NCI-H1092 treated with DMSO at 0.1 percent for 48 hours (cell line): ENCODE measurements at regions not wholly inside any gene's neighbourhood (a gene's known extent, or its start where the extent isn't known, plus 50 kb on each side); places are given as distances from the start of the nearest gene placed in this dataset.

Source experiments
- DNase-seq: peaks from one replicate; lab custom pipeline; 2025; lab: John Stamatoyannopoulos, UW

DNA sequence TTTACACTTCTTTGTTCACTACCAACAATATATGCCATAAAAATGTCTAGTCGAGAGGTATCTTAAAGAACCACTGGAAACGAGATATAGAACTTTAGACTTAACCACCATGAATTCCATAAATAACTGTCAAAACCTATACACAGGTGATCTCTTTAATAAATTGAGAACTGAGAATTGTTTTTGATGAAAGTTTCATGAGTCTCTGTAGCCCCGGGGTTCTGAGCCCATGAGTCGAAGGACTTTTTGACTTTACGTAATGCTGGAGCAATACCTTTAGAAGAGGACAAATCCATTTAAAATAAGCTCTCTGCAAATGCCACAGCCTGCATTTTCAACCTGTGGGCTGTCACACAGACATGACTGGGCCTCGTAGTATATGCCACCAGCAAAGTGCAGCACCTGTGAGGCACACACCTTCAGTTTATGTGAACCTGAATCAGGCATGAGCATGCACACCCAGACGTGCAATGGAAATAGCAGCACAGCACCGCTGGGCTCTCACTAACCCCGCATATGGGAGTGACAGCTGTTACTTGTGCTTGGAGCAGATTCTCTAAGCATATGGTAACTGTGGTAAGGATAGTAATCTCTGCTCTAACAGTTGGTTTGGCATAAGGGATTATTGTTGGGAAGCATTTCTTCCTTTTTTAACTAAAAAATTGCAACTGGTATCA lies 383.2 kb downstream of the SOCS6 start:
- no peak for DNase-seq

DNA sequence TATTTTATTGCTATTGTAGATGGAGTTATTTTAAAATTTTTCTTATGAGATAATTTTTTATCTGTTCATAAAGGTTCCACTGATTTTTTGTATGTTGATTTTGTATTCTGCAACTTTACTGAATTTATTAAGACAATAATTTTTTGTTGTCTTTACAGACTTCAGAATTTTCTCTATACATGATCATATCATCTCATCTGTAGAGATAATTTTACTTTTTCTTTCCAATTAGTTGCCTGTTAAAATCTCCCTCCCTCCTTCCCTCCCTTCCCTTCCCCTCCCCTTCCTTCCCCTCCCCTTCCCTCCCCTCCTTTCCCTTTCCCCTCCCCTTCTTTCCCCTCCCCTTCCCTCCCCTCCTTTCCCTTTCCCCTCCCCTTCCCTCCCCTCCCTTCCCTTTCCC lies 378.1 kb downstream of the SOCS6 start:
- no peak for DNase-seq

DNA sequence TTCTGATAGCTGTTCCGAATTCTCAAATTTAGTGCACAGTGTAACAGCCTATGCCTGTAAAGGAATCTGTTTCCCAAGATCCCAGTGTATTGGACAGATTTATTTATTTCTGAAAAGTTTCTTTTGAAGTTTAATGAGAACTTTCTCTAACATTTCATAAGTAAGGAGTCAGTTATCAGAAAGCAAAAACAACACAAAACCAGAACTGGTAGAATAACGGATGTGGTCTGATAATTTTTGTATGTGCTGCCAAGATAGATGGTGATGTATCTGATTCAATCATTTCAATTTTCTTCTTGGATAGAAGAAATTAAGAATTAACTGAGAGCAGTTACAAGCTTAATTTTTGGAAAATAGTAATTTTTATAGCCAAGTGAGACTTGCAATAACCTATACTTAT lies 374.3 kb downstream of the SOCS6 start:
- no peak for DNase-seq

DNA sequence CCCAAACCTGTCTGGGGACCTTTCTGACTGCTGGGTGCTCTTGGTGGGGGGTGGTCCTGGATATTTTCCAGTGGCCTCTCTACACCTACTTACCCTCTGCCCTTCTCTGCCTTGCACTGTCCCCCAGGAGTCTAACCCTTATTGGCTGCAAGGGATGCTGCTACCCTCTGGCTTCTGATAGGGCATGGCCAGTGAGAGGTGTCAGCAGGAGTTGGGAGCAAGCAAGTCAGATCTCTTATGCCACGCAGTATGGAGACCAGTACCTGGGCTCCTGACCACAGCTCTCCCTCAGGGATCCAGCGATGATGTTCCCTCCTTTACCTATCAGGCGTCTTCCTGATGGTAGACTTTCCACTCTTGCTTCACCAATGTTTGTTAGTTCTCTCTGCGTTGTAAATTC lies 373.7 kb downstream of the SOCS6 start:
- DNase-seq: no peak

DNA sequence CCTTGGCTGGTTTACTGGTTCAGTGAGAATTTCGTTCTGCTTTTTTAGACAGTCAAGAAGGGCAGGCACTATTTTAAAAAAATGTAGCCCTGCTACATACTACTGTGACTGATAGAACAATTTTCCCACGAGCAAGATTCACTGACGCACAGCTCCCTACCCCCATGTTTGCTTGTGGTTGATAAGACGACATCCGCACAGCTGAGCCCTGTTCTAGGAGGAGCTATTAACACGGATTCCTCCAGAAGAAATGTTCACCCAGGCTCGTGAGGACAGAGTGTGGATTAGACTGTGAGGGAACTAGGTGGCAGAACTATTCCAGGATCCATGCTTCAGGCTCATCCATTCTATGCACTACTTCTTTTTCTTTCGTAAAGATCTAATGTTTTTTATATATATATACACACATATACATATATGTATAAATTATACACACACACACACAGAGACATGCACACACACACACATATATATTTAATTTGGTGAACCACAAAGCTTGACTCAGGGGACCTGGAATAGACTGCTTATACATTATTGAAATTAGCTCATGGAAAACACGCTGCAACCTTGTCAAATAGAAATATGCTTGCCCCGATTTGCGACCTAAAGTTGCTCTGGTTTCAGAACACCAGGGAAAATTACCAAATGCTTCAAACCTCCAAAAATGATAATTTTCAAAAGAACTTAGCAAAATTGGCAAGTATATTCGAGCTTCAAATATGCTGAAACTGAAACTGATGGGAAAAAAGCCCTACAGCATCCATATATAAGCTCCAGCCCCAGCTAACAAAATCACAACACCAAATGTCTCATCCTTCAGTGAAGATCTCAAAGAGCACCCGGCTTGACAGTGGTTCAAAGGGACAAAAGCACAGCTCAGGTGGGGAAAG lies 370.4 kb downstream of the SOCS6 start:
- no peak for DNase-seq

DNA sequence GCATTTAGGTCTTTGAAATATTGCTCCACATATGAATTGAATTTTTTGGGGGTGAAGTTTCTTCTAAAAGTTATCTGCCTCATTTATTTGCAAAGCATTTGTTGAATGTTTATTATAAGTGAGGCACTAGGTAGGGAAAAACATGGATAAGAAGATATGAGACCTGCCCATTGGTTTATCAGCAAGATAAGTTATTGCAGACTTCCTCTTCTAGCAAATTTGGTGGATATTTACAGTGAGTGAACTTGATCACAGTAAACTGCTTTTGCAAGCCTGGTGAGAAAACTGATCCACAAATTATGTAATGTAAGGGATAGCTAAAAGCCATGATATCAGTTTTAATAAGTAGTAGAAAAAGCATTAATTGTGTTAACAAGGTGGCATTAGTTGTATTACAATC lies 364.8 kb downstream of the SOCS6 start:
- no peak for DNase-seq

DNA sequence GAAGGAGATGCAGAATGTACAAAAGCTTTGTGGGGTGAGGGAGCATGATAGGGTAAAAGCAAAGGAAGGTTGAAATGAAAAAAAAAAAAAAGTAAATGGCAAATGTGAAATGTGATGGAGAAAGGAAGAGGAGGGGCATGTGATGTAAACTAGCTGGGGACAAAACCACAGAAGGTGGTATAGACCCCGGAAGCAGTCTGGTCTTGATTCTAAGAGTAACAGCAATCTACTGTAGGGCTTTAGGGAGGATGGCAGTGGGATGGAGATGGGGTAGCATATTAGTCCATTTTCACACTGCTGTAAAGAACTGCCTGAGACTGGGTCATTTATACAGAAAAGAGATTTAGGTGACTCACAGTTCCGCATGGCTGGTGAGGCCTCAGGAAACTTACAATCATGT lies 362.0 kb downstream of the SOCS6 start:
- no peak for DNase-seq

DNA sequence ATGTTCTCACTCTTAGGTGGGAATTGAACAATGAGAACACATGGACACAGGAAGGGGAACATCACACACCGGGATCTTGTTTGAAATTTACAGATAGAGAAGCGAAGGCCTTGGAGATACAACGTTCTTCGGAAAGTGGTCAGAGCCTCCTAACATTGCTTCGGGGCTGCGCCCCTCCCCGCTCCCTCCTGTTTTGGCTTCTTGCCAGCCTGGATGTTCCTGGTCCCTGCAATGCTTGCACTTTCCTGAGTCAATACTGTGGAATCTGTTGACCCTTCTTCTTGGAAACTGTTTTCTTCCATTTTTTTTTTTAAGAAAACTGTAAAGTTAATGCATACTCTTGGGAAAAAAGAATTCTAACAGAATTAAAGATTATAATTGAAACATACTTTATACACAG lies 360.8 kb downstream of the SOCS6 start:
- no peak for DNase-seq

DNA sequence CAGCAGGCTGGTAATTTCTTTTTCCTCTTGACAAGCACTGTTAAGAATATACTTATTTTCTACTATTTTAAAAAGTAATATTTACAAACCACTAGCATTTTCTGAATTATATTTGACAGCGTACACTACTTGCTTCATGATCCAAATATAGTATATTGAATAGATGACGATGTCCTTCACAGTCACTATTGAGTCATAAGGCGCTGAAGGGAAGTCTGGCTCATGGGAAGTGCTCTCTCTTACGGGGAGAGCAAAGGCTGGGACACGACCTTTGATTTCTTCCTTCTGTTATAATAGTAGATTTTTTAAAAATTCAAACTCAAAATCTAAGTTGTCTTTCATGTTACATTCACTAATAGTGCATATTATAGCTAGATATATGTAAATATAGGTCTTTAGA lies 357.1 kb downstream of the SOCS6 start:
- DNase-seq: no peak

DNA sequence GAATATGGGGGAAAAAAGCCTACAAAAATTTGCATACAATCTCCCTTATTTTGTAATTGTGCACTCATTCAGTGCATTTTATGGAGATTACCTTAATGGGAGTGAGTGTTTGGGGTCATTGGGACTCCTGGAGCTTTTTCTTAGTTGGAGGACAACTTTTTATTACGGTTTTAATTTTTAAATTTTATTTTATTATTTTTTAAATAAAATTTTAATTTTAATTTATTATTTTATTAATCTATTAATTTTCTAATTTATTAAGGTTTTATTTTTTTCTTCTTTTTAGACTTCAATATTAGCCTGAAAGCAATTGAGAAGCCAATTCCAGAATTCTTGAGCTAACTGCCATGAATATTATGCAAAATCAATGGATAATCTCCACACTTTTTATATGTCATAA lies 355.0 kb downstream of the SOCS6 start:
- DNase-seq: no peak

DNA sequence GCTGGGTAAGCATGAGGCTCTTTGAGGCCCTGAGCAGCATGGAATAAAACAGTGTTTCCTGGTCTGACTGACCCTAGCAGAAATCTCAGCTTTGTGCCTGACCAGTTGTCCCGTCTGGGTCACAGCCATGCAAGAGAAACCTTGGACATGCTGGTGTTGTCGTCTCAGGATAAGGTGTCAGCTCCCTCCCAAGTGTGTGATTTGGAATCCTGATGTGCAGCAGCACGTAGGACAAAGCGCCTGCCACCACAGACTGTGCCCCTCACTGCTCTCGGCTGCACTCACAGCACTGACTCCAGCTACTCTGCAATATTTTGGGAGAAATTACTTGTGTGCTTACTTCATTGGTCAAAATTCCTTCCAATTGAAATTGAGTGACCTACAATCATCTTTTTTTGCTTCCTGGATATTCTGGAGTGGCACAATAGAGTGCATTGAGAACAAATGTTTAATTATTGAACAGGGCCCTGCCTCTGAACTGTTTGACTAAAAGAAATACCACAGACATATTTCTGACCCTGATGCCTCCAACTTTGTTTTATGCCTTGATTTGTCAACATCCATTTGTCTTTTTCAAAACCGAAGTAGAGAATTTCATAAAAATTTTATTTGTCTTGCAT lies 352.4 kb downstream of the SOCS6 start:
- DNase-seq: no peak

DNA sequence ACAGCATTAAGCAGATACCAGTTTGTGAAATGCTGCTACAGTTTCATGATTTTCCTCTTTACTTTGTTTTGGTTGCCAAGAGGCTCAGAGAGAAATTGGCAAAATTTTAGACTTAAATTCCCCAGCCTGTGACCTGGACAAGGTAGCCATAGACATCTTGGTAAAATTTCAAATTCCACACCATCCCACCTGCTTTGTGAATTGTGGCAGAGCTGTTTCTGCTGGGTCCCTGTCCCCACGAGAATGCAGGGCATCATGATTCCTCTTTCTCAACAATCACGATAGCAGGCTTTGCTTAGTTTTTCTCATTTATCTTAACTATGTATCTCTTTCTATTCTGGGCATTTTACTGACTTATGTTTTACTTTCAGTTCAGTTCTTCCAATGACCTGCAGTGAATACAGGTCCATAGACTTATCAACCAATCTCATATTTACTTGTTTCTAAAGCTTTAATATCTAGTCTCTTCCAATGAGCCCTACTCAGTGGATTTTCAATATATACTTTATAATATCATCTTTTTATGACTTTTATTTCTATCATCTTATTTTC lies 351.6 kb downstream of the SOCS6 start:
- no peak for DNase-seq

DNA sequence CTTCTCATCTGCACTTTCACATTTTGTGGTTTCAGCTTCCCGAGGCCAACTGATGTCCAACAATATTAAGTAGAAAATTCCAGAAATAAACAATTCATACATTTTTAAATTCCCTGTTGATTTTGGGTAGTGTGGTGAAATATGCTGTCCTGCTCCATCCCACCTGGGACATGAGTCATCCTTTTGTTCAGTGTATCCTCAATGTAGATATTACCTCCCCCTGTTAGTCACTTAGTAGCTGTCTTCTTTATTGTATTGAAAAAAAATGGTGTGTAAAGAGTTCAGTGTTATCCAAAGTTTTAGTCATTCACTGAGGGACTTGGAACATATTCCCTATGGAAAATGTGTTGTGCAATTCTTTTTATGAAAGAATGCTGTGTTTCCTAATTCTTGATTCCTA lies 348.1 kb downstream of the SOCS6 start:
- no peak for DNase-seq

DNA sequence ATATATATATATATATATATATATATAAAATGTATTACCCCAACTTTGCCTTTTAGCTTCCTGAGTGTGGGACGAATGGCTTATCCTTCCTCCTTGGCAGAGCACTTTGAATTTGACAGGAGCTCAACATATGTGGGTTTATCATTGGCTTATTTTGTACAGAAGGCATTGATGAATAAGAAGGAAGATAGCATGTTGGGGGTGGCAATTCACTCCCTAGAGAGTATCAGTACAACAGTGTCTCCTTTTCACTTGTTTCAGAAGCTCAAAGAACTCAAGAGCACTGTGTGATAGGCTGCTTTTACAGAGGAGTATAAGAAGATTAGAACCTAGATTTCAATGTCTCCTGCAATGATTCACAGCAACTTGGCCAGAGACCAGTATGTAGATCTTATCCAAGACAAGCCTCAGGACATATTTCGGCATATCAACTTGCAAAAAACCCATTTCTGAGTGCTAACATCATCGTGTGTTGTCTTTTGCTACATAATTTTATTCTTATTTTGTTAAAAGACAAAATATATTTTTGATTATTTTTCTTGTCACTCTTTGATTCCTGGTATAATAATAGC lies 345.8 kb downstream of the SOCS6 start:
- no peak for DNase-seq

DNA sequence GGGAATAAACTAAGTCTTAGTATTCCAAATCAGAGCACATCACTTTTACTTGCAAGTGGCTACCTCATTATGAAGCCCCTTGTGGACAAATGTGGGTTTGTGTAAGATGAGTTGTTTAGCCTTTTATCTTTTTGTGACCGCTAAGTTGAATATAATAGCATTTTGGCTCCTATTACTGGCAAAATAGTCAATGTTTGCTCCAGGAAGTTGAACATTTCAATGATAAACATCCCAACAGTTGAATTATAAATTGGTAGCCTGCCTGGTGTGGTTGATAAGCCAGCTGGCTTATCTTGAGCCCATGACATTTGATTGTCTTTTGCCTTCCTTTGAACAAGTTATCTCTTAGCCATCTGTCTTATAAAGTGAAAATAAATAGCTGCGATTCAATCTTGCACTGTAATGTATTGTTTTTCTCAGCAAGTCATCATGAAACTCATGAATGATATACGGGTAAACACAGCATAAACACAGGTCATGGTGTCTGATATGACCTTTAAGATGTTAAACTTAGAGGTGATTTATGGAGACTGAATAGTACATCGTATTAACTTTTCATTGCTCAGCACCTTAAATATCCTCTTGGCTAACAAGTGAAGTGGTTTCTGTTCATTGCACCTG lies 338.4 kb downstream of the SOCS6 start:
- DNase-seq: peak; percentile 24

DNA sequence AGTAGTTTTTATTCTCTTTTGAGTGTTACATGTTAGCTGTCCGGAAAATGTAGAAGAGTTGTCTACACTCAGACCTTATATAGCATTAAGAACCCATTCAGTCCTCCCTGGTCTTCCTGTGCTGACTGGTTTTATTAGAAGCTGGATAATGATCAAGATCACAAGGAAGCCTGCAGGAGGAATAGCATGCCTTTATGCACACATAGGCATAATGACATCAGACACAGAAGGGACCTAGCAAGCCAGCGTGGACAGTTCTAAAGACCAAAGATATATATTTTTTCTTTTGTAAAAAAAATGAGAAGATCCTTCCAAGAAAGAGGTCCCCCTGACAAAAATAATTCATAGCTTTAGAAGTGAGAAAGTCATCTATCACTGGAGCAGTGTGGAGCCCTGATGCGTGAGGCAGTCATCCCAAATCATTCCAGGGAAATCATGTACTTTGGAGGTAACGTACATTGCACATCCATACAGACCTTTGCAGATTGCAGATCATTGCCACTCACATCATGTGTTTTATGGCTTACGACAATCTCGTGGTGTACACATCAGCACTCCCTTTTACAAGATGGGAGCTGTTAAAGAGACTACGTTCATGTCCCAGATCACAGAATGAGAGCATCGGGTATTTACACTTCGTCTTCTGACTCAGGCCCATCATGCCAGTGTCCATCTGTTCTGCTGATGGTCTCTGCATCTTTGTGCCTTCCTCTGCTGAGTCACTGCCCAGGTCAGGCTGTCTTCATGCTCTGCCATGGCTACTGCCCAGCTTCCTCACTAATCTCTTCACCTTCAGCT lies 334.0 kb downstream of the SOCS6 start:
- no peak for DNase-seq

DNA sequence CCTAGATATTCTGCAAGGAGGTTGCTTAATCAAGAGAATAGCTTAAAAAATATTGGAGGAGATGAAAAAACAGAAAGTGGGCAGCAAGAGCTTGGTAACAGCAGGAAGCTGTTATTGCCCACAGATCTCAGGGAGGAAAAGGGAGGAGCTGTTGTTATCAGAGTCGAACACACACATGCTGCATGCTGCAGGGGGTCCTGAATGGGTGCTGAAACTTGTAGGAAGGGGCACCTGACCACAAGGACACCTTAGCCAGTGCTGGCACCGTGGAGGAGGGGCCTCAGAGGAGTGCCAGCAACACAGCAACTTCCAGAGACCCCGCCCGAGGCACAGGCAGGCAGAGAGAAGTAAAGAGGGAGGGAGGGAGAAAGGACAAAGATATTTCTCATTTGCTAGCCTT lies 332.9 kb downstream of the SOCS6 start:
- no peak for DNase-seq

DNA sequence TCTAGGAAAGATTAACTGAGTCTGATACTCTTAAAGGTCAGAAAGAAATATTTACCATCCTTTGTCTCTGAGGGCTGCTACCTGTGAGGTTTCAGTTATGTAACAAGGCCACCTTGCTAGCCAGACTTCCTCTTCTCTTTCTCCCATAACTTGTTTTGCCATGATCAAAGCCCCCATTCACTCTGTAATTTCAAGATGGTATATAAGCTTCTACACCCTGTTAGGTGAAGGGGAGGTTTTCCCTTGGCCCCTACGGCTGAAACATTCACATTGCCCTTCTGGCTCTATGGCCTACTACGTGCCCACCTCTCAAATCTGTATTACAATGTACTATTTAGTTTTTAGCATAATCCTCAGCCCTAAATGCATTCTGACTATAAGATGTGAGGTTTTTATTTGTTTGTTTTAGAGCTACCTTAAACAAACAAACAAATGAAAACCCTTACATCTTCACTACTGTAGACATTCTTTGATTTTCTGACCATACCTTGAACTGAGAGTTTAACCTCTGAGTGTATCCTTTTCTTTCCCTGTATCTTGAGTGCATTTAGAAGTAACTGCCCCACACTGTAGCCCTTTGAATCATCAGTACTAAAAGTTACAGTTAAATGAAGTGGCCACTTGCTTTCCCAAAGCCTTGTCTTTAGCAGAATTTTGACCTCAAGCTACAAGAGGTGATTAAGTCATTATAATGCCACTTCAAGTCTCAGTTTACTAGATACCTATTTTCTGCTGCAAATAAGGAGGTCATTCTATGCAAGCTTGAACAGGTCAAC lies 332.2 kb downstream of the SOCS6 start:
- DNase-seq: no peak

DNA sequence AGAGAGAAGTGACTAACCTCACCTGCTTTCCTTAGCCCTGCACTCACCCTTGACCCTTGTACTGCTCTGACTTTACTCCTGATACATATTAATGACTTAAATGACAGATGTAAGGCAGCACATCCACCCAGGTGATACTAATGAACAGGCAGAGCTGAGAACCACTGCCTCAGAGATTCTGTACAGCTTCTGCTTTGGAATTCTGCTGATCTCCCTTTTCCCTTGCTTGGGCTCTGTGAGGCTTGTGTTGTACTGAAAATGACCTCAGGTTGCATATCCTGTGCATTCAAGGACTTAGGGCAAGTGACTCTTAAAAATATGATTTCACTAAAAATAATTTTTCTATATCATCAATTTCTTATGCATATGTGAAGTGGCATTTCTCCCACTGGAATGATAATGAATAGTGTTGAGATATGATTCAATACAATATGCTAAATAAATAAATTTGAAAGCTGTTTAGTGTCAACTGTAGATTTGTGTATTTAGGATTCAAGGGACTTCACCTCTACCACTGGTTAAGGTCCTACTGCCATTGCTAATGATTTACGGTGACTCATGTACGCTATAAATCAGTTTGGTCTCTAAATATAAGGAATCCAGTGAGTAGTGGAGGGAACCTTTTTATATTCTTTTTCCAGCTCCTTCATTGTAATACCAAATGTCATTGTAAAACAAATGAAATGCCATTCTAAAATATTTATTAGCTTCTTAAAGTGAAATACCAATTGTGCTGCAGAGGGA lies 328.3 kb downstream of the SOCS6 start:
- DNase-seq: no peak
